DMS53 (cell line): ENCODE measurements at regions not wholly inside any gene's neighbourhood (a gene's known extent, or its start where the extent isn't known, plus 50 kb on each side); places are given as distances from the start of the nearest gene placed in this dataset.
"Not testable (repeated sequence)": the region's sequence is repeated elsewhere in the genome, so short reads cannot be mapped to it uniquely, and the experiment has no call there.

Experiments used
- DNase-seq: peaks from one replicate; lab custom pipeline; 2025; lab: John Stamatoyannopoulos, UW

DNA sequence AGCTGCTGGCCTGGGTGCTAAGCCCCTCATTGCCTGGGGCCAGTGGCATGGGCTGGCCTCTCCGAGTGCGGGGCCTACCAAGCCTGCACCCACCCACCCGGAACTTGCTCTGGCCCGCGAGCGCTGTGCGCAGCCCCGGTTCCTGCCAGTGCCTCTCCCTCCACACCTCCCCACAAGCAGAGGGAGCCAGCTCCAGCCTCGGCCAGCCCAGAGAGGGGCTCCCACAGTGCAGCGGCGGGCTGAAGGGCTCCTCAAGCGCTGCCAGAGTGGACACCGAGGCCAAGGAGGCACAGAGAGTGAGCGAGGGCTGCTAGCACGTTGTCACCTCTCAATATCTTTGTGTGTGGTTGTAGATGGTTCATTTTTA lies 74.8 kb upstream of the ATP1A1 start:
- DNase-seq, result not testable (repeated sequence)

DNA sequence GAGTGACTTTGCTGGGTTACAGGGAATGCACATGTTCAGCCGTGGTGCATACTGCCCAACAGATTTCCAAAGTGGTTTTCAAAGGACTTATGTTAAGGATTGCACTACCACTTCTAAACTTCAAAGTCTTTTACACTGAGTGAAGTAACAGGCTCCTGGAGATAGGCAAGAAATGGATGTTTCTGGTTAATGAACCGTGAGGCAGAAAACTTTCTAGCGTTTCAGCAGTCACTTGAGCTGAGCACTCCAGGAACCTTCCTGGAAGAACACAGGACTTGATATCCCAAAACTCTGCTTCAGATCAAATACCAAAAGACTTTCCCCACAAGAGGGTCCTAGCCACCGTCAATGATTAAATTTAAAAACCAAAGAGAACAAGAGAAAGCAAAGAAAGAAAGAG lies 74.3 kb upstream of the ATP1A1 start:
- DNase-seq, result no peak

DNA sequence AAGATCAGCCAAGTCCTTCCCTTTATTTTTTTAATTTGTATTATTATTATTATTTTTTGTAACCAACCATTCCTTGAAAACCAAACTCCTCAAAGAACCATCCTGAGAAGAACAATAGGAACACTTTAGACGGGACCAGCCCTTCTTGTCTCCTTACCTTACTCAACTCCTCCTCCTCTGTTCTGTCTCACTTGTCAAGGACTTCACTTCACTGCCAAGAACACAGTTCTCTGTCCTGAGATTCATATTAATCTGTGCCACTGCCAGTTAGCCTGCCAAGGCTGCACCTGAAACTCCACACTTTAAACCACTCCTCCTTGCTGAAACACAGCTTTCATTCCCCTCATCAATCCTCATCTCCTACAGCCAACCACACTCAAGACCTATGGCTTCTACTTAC lies 73.8 kb upstream of the ATP1A1 start:
- DNase-seq, result no peak

DNA sequence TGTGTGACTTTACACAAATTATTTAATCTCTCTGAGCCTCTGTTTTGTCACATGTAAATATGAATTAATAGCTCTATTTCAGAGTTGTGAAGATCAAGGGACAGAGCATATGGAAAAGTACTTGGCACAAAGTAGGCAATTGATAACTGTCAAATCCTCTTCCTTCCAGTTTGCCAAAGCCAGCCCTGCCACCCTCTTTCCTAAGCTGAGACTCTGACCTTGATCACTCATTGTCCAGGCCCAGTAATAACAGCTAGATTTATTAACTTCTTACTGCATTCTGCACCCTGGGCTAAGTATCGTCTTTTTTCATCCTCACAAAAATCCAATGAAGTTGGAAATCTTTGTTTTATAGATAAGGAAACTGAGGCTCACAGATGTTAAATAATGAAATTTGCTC lies 70.8 kb upstream of the ATP1A1 start:
- DNase-seq, result no peak

DNA sequence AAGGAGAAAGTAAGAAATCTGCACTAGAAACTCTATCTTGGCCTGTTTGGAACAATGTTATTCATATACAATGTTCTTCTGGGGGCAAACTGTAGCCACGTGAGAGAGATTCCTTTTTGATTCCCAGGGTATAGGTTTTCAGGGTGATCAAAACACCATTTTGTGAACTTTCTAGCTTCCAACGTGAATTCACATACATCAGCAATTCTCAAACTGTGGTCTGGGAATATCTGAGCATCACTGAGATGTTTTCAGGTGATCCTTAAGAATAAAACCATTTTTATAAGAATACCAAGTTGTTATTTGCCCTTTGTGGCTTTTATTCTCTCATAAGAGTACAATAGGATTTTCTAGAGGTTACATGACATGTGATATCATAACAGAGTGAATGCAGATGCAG lies 66.9 kb upstream of the ATP1A1 start:
- DNase-seq, result no peak

DNA sequence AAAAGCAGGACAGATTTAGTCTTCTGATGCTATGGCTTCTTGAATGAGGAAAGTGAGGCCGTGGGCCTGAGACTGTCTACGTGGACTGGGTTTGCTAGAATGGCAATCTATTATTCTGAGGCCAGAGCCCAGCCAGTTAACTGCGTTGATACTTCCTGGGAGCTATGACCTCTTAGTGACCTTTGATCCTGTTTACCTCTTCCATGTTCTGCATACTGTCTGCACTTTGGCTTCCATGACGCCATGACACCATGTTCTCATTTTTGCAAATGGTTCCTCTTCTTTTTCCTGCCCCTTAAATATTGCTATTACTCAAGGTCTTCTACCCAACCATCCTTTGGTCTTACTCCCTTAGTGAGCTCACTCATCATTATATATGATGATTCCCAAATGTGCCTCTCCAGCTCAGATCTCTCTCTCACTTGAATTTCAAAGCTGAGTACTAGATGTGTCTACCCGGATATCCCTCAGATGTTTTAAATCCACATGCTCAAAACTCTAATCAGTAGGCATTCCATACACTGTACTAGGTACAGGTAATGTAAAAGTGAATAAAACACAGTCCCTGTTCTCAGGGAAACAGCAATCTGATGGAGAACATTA lies 66.1 kb upstream of the ATP1A1 start:
- no peak for DNase-seq

DNA sequence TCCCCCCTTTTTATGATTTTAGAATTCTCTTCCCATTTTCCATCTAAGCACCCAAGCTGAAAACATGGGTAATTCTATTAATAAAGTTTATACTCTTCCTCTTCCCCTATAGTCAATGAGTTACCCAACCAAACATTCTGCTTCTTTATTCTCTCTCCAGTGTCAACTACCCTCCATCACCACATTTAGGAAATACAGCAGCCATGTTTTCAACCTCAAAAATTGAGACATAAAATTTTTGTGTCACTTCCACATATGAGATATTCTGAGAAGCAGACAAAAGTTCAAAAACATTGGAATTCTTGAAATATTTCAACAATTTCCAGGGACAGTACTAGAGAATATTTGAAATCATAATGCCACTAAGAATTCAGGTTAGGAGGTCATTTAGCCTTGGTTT lies 64.8 kb upstream of the ATP1A1 start:
- no peak for DNase-seq

DNA sequence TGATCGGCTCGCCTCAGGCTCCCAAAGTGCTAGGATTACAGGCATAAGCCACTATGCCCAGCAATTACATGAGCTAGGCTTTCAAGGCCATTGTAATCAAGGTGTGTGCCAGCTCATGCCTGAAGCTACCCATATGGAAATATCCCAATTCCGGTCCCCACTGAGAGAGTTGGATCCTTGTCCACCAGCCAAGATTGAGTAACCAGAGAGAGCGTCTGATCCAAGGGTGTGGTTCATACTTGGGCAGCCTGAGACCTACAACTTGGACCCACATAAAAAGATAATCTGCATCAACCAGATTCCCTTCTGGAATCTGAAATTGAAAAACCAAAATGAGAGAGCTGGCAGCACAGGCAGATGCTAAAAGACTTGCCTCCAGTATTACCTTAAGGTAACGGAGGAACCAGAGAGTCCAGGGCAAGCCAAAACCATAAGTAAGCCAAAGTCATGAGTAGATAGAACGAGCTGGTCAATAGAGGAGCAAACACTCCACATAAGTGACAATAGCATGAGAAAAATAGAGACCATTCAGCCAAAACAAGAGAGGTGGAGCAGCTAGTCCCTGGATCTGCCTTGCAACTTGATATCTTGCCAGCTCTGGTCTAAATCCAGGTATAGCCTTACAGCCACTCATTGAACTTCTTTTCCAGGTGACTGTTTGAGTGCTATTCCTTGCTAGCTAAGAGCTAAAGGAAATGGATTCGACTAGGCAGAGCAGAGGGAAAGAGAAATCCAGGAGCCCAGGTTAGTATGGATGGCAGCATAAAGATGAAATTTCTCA lies 63.8 kb upstream of the ATP1A1 start:
- DNase-seq, result peak; percentile 74

DNA sequence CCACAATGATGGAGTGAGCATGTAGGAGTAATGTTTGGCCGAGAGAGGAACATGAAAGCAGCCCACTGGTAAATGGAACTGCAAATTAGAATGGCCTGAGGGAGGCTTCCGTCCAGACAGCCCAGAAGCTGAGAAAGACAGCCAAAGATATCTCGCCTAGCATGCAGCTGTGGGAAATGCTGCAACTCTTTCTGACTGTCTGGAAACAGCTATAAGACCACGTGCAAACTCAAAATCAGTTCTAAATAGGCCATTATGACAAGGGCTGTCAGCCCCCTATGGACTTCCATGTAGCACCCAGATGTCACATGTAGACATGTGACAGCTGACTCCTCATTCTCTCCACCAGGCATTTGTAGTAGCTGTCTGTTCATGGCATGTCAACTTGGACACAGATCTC lies 62.9 kb upstream of the ATP1A1 start:
- DNase-seq, result no peak

DNA sequence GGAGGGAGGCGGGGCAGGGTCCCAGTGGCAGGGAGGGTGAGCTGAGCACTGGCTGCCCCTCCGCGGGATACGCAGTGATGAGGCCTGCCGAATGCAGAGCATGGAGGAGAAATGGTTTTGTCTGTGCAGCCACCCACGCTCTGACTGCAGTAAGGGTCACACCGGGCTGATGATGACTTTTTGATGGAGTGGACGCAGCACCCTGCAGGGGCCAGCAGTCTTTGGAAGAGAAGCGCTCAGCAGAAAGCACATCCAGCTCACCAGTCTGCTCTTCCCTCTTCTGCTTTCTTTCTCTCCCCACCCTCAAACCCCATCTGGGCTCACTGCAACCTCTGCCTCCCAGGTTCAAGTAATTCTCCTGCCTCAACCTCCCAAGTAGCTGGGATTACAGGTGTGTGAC lies 61.9 kb upstream of the ATP1A1 start:
- DNase-seq, result no peak

DNA sequence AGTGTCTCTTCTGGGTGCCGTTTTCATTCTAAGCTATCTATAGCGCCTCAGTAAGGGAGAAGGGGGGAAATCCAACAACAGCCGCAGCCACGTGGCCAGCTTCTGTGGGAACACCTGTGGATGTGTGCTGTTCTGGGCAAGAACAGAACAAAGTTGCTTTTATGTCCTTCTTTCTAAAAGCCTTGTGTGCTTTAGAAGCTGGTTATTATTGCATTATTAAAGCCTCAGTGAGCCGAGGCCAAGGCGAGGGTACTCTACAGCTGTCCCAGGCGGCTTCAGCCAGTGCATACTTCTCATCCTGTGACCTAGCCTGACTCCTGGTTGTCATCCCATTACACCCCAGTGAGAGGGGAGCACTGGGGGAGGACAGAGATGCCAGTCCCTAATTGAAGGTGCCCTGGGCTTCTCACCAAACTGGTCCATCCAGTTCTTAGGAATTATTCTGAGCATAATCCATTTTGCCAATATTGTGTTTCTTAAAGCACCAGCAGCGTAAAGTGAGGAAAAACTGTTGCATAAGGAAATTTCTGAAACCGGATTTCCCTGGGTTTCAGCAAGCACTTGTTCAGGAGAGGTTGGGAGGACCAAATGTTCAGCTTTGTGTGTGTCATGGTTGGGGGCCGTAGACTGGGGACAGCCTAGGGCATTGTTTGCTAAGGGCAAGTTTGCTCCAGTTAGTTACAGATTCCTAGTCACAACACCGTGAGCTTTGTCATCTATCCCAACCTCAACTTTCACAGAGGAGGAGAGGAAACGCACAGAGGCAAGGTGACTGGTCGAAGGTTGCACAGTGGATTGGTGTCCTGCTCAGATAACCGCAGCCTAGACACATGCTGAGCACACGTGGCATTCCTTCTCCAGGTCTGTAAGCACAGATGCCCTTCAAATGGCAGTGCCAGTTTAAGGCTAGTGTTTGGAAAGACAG lies 61.0 kb upstream of the ATP1A1 start:
- peak; percentile 73 for DNase-seq

DNA sequence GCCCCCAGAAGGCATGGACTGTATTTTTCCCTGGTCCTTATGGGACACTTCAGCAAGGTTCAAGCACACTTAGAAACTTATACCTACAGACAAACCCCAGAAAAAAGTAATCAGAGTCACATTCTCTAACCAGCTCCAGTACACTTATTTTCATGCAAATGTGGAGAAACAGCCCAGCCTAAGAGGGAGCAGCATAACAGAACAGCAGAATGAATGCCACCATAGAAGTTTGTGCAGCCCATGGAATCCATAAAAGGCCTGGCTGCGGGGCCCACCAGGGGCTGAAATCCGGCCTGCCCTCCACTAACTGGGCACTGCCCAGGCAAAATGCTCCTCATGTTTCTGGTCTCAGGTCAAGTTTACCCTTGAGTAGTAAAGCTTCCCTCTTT lies 60.4 kb upstream of the ATP1A1 start:
- DNase-seq, result no peak

DNA sequence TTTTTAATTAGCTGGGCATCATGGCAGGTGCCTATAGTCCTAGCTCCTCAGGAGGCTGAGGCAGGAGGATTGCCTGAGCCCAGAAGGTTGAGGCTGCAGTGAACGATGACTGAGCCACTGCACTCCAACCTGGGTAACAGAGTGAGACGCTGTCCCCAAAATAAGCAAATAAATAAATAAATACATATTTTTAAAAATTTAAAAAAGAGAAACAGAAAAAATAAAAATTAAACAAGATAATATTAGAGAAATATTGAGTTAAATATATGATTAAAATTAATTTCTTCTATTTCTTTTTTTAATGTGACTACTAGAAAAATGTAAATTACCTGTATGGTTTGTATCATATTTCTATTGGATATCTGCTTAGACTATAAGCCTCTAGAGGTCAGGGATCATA lies 59.3 kb upstream of the ATP1A1 start:
- no peak for DNase-seq

DNA sequence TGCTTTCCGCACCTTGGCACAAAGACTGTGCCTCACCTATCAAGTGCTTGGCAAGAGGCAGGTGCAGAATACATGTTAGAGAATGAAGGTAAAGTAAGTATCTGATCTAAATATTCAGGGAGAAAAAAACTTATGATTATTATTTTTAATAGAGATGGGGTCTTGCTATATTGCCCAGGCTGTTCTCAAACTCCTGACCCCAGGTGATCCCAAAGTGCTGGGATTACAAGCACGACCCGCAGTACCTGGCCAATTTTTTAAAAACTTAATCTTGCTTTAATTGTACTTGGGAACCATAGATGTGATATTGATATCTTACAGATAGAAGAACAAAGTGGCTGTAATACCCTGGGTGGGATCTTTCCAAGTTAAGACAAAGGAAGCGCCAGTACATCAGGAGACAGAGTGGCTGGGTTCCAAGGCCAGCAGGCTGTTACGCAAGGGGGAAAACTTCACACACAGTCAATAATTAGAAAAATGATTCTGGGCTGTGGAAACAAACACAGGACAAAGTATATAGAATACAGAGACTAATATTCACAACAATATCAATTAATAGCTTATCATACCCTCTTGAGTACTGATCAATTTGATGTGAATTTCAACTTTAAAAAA lies 58.6 kb upstream of the ATP1A1 start:
- no peak for DNase-seq

DNA sequence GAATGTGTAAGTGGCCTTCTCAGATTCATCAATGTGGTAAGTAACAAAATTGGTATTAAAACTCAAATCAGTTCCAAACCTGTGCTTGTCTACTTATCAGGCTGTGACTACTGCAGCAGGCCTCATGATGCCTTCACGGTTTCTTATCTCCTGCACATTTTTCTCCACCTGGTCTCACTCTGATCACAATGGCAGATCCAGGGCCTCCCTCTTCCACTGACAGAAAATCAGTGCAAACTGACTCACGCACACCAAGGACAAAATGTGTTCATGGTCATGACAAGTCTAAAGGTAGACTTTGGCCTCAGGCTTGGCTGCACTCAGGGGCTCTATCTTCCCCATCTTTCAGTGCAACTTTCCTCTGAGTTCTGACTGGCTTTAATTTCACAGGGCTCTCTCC lies 56.7 kb upstream of the ATP1A1 start:
- DNase-seq, result no peak

DNA sequence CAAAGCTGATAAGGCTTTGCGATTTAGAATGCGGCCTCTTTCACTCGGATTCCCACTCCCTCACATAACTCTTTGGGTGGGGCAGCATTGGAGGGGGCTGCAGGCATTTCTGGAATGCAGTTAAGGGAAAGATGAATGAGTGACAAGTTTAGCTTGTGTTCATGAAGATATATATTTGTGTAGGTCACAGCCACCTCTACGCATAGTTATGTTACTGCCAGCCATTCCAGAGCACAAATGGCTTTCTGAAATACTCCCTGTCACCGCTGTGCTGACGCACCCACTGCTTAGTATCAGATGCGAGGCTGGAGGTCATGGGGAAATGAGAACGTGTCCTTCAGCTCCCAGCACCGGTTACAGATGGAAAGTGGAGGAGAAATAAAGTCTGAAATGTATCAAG lies 54.1 kb upstream of the ATP1A1 start:
- no peak for DNase-seq

DNA sequence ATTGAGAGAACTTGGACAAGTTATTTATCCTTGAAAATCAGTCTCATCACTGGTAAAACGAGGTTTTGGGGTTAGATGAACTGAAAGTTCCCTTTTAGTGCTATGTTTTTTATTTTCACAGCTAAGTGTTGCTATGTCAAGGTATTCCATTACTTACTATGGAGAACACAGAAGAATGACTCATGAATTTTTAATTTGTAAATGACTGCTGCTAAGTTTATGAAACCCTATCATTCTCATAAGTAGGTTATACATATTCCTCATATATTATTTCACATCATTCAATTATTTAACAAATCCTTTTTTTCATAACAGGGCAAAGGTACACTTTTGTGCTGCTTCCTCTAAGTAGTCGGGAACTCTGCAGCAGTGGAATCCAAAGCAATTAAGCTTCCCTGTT lies 52.2 kb upstream of the ATP1A1 start:
- DNase-seq, result peak; percentile 9

DNA sequence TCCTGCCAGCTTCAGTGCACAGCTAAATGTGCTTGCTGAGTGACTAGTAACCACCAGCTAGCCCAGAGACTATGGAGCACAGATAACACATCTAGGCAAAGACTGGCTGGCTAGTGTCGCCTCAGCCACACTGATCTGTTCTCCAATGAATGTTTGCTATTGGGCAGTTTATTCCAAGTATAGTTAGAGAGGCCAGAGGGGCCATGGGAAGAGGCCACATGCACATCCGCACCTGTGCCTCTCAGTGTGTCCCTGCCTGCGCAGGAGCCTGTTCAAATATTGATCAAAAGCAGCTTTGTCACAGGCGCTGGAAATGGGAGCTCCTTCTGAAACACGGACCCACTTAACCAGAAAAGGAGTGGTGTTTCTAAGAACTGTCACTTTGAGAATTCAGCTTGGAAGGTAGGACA lies 51.3 kb upstream of the ATP1A1 start:
- peak; percentile 88 for DNase-seq

DNA sequence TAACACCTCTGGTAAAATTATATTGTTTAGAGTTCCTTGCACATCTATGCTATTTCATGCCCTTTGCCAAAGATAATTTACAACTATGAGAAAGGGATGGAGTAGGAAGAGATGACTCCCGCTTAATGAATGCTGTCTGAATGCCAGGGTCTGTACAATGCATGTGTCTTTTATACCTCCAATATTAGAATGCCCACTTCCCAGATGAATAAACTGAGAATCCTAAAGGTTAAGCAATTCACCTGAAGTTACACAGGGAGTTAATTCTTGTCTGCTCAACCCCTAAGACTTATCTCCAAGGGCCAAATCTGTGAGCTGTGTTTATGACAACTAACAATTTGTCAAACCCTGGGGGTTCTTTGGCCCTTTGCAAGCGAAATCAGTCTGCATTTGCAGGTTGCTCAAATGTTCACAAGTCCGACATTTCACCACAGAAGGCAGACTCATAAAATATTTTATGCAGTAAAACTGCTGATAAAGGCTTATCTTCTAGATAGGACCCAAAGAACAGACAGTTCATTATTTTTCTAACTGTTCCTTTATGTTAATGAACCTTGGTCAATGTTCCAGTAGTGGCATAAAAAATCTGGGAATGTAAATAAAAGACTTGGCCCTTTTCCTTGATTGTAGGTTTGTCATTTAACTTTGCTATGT lies 50.2 kb upstream of the ATP1A1 start:
- no peak for DNase-seq
